ENCODE measurements at regions not wholly inside any gene's neighbourhood (a gene's known extent, or its start where the extent isn't known, plus 50 kb on each side); places are given as distances from the start of the nearest gene placed in this dataset.
A peak's percentile ranks its signal among the peaks of the same experiment; 100 is the strongest.

GRCh38 chr2:106581755-106582147 is 94.6 kb downstream of the CD8B2 start:
- TF ChIP-seq CTCF (IDR thresholded peaks at IDR 0.05; ENCODE audit: poor library complexity) (no peak), EZH2 (IDR thresholded peaks at IDR 0.05; ENCODE audit: borderline replicate concordance) (no peak)
- no peaks in the 10 kb centered on the region for H4K20me1 ChIP-seq (ENCODE audit: insufficient read depth, poor library complexity, severe bottlenecking)
- no peaks in the 10 kb centered on the region for H3K4me1 ChIP-seq (ENCODE audit: insufficient read depth)
- no peak overlapping the region for H3K4me3 ChIP-seq
- no peak overlapping the region for H3K27ac ChIP-seq
- no peaks in the 10 kb centered on the region for H3K9me3 ChIP-seq (ENCODE audit: low read depth)
- WGBS (ENCODE audit: low lambda C conversion rate, missing lambda C conversion rate) = 55% methylated on average over 3 of the region's 3 CpGs
- no peaks in the 10 kb centered on the region for H3K36me3 ChIP-seq (replicated peaks; ENCODE audit: insufficient read depth, low read depth)
- H3K4me2 ChIP-seq = peak overlapping the region; percentile 76
- H2AFZ ChIP-seq = peak overlapping the region; percentile 31
- H3K79me2 ChIP-seq = no peaks in the 10 kb centered on the region
- no peaks in the 10 kb centered on the region for H3K9me2 ChIP-seq (replicated peaks; ENCODE audit: insufficient read depth)
- H3K27me3 ChIP-seq = peaks cover 6% of the 10 kb centered on the region
- DNase-seq (ENCODE audit: low spot score) = no peak

GRCh38 chr2:106582148-106583143 is 95.3 kb downstream of the CD8B2 start:
- DNase-seq (ENCODE audit: low spot score) = peak; percentile 91
- Histone ChIP-seq H3K9me2 (replicated peaks; ENCODE audit: insufficient read depth) (no peaks in the 10 kb centered on the region), H3K27ac (no peak overlapping the region), H3K4me1 (ENCODE audit: insufficient read depth) (no peaks in the 10 kb centered on the region), H3K4me3 (no peak overlapping the region), H3K36me3 (replicated peaks; ENCODE audit: insufficient read depth, low read depth) (no peaks in the 10 kb centered on the region), H4K20me1 (ENCODE audit: insufficient read depth, poor library complexity, severe bottlenecking) (no peaks in the 10 kb centered on the region), H3K4me2 (peak overlapping the region; percentile 76), H2AFZ (peak overlapping the region; percentile 31), H3K79me2 (no peaks in the 10 kb centered on the region), H3K27me3 (peaks cover 6% of the 10 kb centered on the region), H3K9me3 (ENCODE audit: low read depth) (no peaks in the 10 kb centered on the region)
- no peak for TF ChIP-seq EZH2phosphoT487 (IDR thresholded peaks at IDR 0.05; ENCODE audit: low read depth, severe bottlenecking, unreplicated experiment)
- peak; percentile 81 for TF ChIP-seq CTCF (IDR thresholded peaks at IDR 0.05; ENCODE audit: poor library complexity)
- 6% methylated on average over 29 of the region's 29 CpGs for WGBS (ENCODE audit: low lambda C conversion rate, missing lambda C conversion rate)

- Histone ChIP-seq H3K27me3 (peaks cover 6% of the 10 kb centered on the region), H2AFZ (no peak overlapping the region), H4K20me1 (ENCODE audit: insufficient read depth, poor library complexity, severe bottlenecking) (no peaks in the 10 kb centered on the region), H3K4me1 (ENCODE audit: insufficient read depth) (no peaks in the 10 kb centered on the region), H3K36me3 (replicated peaks; ENCODE audit: insufficient read depth, low read depth) (no peaks in the 10 kb centered on the region), H3K9me3 (ENCODE audit: low read depth) (no peaks in the 10 kb centered on the region), H3K79me2 (no peaks in the 10 kb centered on the region), H3K27ac (no peak overlapping the region), H3K9me2 (replicated peaks; ENCODE audit: insufficient read depth) (no peaks in the 10 kb centered on the region), H3K4me2 (no peak overlapping the region), H3K4me3 (no peak overlapping the region)
- no peak for DNase-seq (ENCODE audit: low spot score)
- WGBS (ENCODE audit: low lambda C conversion rate, missing lambda C conversion rate) = 69% methylated on average over 38 of the region's 47 CpGs
- TF ChIP-seq EZH2 (IDR thresholded peaks at IDR 0.05; ENCODE audit: borderline replicate concordance) (no peak), CTCF (IDR thresholded peaks at IDR 0.05; ENCODE audit: poor library complexity) (no peak), EZH2phosphoT487 (IDR thresholded peaks at IDR 0.05; ENCODE audit: low read depth, severe bottlenecking, unreplicated experiment) (no peak)
Observed at GRCh38 chr2:106584304-106584954, 97.3 kb downstream of the CD8B2 start.

All from hepatocyte (in vitro differentiated cells).